GM21526 (cell line): ENCODE measurements at regions not wholly inside any gene's neighbourhood (a gene's known extent, or its start where the extent isn't known, plus 50 kb on each side); places are given as distances from the start of the nearest gene placed in this dataset.

ENCODE experiments used
- ATAC-seq: cut with Tn5 transposase; IDR thresholded peaks from one replicate; pipeline ENCODE4 v1.9.1; 2021; ENCODE audit warnings: moderate library complexity; ENCODE audit not compliant: unreplicated experiment, low FRiP score

DNA sequence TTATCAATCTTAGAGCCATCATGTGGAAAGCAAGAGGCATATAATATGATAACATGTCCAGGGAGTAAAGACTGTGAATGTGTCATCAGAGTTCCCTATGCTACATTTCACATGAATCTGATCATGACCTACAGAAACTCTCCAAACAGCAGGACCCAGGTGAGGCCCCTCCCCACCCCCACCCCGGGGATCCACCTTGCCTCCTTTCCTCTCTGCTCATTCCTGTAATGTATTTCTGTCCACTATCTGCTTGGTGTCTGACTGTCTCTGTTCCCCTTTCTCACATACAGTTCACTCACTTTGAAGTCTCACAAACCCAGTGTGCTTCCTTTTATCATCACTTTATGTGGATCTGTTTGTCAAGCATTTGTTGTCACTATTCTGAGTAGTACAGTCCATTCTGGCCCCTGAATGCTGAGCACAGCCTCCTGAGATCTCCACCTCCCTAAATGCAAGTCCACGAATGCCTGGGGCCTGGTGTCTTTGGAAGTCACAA is 76.4 kb upstream of the SMARCA2 start:
- ATAC-seq: peak; percentile 65

GRCh38 chr9:1939466-1939865 is 75.7 kb upstream of the SMARCA2 start:
- ATAC-seq: no peak

DNA sequence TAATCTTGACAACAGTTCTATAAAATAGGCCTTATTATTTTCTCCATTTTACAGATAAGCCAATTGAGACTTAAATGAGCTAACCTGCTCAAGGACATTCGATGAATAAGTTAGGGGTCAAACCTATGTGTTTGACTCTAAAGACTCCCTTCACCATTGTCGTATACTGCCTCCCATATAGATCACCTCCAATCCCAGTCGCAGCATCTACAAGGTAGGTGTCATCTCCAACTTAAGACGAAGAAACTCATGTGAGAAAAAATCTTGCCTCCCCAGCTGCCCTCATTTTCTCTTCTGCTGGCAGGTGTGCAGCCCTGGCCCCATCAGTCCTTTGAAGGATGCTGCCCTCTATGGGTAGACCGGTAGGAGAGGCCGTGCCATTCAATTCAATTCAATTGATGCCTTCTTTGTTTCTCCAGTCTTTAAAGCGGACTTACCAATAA is 75.2 kb upstream of the SMARCA2 start:
- peak; percentile 89 for ATAC-seq

- ATAC-seq: no peak
Measured at GRCh38 chr9:1941989-1942388, 73.2 kb upstream of the SMARCA2 start.

GRCh38 chr9:1946526-1947283 is 68.4 kb upstream of the SMARCA2 start:
- ATAC-seq: no peak

GRCh38 chr9:1947438-1947837 is 67.7 kb upstream of the SMARCA2 start:
- ATAC-seq: no peak

- no peak for ATAC-seq
Measured at GRCh38 chr9:1948541-1948940, 66.6 kb upstream of the SMARCA2 start.

DNA sequence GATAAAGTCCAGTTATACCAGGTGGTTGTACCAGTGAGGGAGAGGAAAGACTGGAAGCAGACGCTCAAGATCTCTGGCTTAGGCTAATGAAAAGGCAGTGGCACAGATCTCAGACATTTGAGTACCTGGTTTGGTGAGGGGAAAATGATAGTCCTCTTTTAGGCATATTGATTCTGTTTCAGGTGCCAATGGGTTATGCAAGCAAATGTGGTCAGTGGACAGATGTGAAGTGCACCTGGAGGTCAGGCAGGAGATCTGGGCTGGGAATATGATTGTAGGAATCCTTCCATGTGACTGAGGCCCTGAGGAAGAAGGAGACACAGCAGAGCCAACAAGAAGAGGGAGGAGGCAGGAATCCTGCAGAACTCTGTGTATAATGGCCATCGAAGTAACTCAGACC is 63.7 kb upstream of the SMARCA2 start:
- no peak for ATAC-seq

DNA sequence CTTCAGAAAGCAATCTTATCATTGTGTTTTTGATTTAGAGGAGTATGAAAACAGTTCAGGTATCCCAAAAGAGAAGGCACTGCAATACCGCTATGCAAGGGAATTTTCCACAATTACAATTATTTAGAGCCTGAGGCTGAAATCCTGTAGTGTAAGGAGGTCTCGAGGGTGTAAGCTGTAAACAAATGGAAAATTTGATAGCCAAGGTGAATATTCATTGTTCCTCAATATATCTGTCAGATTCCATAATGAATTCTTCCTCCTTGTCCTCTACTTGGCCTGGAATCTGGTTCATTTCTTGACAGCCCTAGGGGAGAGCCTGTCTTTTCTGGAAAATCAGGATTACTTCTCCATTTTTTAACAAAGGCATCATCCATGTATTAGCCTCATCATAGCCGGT is 63.1 kb upstream of the SMARCA2 start:
- no peak for ATAC-seq

DNA sequence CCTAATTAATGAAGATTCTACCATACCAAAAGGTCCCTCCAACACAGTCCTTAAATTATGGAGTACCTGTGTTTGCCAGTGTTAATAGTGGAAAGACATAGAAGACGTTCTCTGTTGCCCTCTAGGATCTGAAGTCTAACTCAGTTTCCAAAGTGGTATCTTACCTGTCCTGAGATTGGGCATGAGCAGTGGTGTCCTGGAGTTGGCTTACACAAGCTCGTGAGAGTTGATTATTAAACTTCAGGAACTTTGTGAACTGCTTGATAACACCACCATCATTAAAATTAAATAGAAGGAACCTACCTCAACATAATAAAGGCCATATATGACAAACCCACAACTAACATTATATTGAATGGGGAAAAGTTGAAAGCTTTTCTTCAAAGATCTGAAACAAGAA is 60.9 kb upstream of the SMARCA2 start:
- ATAC-seq: no peak

DNA sequence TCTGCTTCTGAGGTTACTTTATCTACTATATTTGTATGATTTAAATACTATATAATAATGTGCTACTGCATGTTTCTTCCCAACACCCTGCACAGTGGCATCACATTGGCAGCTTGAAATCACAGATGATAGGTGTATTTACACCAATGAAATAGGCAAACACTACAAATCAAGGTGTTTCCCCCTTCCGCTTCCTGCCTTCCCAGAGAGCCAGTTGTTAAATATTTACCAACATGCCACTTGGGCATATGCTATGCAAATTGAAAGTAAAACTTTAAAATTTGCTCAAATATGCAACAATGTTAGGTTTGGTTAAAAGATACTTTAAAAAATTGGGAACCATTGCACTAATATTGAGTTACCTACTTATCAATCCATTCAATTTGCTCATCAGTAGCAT is 58.2 kb upstream of the SMARCA2 start:
- no peak for ATAC-seq

GRCh38 chr9:1957856-1958255 is 57.3 kb upstream of the SMARCA2 start:
- no peak for ATAC-seq

GRCh38 chr9:1959371-1959770 is 55.8 kb upstream of the SMARCA2 start:
- no peak for ATAC-seq

DNA sequence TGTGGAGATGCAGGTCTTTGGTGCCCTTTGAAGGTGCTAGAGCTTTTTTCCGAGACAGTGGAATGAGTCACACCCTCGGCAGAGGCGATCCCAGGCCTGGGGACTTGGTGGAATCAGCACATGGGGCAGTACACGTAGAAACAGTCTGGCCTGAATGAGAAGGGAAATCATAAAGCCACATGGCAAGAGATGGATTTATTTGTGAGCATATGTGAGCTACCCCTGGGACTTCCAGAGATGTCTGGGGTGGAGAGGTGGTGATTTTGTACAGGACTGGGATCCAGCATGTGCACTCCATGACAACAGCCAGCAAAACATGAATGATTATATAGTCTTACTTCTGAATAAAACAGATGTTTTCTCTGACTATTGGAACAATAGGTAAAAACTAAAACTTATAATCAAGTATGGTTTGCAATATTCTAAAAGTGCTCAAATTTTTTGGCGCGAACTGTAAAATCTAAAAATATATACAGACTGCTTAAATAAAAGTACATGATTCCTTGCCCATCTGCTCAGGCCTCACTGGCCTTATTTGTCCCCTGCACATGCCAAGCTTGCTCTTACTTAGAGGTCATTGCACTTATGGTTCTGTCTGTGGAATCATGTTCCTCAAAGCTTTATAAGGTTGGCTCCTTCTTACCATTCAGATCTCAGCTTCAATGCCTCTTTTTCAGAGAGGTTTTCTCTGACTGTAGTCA is 54.7 kb upstream of the SMARCA2 start:
- ATAC-seq: no peak

- no peak for ATAC-seq
Measured at GRCh38 chr9:1962122-1962521, 53.0 kb upstream of the SMARCA2 start.

- no peak for ATAC-seq
Measured at GRCh38 chr9:1962588-1963106, 52.5 kb upstream of the SMARCA2 start.

DNA sequence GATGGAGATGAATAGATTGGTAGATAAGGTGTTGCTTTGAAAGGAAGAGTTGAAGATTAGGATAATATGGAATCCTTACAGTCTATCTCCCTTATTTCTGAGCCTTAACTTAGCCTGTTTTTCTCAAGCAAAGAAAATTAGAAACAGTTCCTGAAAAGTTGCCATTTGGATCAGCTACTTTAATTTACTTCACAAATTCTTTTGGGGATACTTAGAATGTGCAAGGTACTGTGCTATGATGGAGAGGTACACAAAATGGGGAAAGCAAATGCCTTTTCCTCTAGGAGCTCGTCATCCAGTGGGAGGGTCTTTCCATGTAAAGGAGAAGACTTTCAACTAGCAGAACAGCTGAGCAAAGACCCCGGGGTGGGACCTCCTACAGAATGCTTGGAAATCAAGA is 51.1 kb upstream of the SMARCA2 start:
- ATAC-seq: no peak
